Activated B cell treated with CpG ODN at 0.5 μM for 24 hours (primary cell): ENCODE measurements at regions not wholly inside any gene's neighbourhood (a gene's known extent, or its start where the extent isn't known, plus 50 kb on each side); places are given as distances from the start of the nearest gene placed in this dataset.

Source experiments
- ATAC-seq: fragments of 200-7000 bp; cut with Tn5 transposase; one replicate; pipeline ENCODE4 v1.10.0; 2021; ENCODE audit warnings: low read depth, mild to moderate bottlenecking, moderate library complexity
- CTCF ChIA-PET: fragments of 350-600 bp; sonication (Branson Sonifier 250); formaldehyde crosslinking; loops from one replicate; lab custom pipeline; 2021; ENCODE audit warnings: antibody characterized with exemption; lab: Charles Lee
- POLR2A ChIA-PET: fragments of 350-600 bp; sonication (Branson Sonifier 250); formaldehyde crosslinking; loops from one replicate; lab custom pipeline; 2021; ENCODE audit warnings: antibody characterized with exemption; lab: Charles Lee
- DNase-seq: peaks from one replicate; pipeline ENCODE4 v3.0.0; 2022
- H3K27ac Mint-ChIP-seq: one replicate; pipeline ENCODE4 v1.8.0; 2020; ENCODE audit warnings: mixed read lengths
- H3K27me3 Mint-ChIP-seq: one replicate; pipeline ENCODE4 v1.8.0; 2021; ENCODE audit warnings: mixed read lengths
- H3K36me3 Mint-ChIP-seq: one replicate; pipeline ENCODE4 v1.8.0; 2021; ENCODE audit warnings: low read depth, mixed read lengths
- H3K4me1 Mint-ChIP-seq: one replicate; pipeline ENCODE4 v1.8.0; 2021; ENCODE audit warnings: mixed read lengths
- H3K4me3 Mint-ChIP-seq: one replicate; pipeline ENCODE4 v1.8.0; 2020; ENCODE audit warnings: mild to moderate bottlenecking, mixed read lengths
- H3K9me3 Mint-ChIP-seq: one replicate; pipeline ENCODE4 v1.8.0; 2020; ENCODE audit warnings: mixed read lengths
- CTCF ChIP-seq: fragments of 200-600 bp; IDR thresholded peaks from one replicate; pipeline ENCODE4 v1.8.0; 2022; ENCODE audit warnings: antibody characterized with exemption, mild to moderate bottlenecking
- intact Hi-C: fragments of 100-400 bp; cut with micrococcal nuclease; formaldehyde crosslinking; loops from one replicate; pipeline ENCODE4 v1.15.1; 2024

DNA sequence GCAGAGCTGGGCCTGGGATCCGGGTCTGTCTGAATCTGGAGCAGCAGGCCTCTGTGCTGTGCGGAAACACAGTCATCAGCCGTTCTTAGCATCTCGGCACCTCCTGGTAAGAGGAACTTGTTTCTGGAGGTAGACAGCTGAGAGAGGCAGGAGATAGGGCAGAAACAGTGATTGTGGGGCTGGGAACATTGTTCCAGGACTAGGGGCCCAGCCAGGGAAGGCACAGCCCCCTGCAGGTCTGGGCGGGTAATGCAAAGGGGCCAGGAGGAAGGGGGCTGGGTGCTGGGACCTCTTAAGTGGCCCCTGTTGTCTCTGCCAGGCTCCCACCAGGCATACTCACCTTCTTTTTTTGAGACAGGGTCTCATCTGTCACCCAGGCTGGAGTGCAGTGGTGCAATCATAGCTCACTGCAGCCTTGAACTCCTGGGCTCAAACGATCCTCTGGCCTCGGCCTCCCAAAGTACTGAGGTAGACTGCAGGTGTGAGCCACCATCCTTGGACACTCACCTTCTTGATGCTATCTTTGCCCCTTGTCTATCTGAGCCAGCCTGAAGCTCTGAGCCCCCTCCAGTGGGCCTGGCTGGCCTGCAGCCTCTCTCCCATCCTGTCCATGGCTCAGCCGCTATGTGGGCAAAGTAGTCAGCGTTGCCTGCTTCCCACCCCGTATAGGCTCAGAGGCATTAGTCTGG lies 134.3 kb upstream of the ZBTB40 start:
- CTCF ChIA-PET: no interaction called here

GRCh38 chr1:22317920-22318243 lies 133.8 kb upstream of the ZBTB40 start:
- DNase-seq (no peak), ATAC-seq (no peak)
- Mint-ChIP-seq H3K27ac (no peak overlapping the region), H3K27me3 (peaks cover 17% of the 10 kb centered on the region), H3K36me3 (no peaks in the 10 kb centered on the region), H3K4me3 (no peak overlapping the region), H3K9me3 (no peaks in the 10 kb centered on the region), H3K4me1 (no peaks in the 10 kb centered on the region)
- intact Hi-C loops: loop anchor here (1.0 kb wide), 1 partner anchor 186 kb away; no protein-coding TSS in a partner anchor
- CTCF ChIA-PET: no interaction called here
- POLR2A ChIA-PET: no interaction called here
- TF ChIP-seq CTCF: no peak

More for the DNA sequence above, 134.3 kb upstream of the ZBTB40 start:
- Mint-ChIP-seq H3K27me3 (peaks cover 20% of the 10 kb centered on the region), H3K27ac (no peak overlapping the region), H3K9me3 (no peaks in the 10 kb centered on the region), H3K4me1 (no peaks in the 10 kb centered on the region), H3K4me3 (no peak overlapping the region), H3K36me3 (no peaks in the 10 kb centered on the region)
- ATAC-seq (no peak), DNase-seq (no peak)
- POLR2A ChIA-PET: interaction anchor here (0.7 kb wide), 1 partner anchor 13 kb away, joined by 7 read pairs; no protein-coding TSS in a partner anchor
- TF ChIP-seq CTCF: no peak
- intact Hi-C loops: loop anchor here (1.0 kb wide), 1 partner anchor 185 kb away; no protein-coding TSS in a partner anchor

DNA sequence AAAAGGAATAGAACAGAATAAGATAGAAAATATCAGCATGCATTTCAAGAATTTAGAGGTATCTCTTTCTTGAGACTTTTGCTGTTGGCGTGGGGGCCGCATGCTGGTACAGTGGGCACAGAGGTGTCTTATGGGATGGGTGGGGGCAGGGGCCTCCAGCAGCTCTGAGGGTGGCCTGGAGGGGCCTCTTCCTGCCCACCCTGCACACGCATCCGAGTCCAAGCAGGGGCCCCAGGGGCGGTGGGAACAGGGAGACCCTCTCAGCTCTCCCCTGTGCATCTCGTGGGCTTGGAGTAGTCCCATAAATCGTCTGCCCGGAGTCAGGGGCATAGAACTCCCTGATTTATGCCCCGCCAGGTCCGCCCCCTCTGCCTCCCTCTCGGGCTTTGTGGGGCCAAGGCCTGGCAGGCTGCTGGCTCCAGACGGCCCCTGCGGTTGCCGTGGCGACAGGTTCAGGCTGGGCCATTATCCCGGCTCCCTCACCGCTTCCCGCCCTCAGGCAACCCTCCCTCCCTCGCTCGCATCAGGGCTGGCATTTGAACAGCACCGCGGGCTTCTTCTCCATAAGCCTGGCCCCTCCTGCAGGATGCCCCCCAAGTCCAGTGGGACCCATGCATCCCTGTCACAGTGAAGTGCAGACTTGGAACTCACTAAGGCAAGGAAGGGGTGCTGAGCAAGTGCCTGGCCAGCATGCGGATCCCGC lies 133.2 kb upstream of the ZBTB40 start:
- no peaks in the 10 kb centered on the region for H3K9me3 Mint-ChIP-seq
- POLR2A ChIA-PET: no interaction called here
- no peaks in the 10 kb centered on the region for H3K4me1 Mint-ChIP-seq
- CTCF ChIA-PET: no interaction called here
- TF ChIP-seq CTCF: no peak
- ATAC-seq (no peak), DNase-seq (no peak)
- H3K4me3 Mint-ChIP-seq: no peak overlapping the region
- intact Hi-C loops: no loop called here
- no peaks in the 10 kb centered on the region for H3K36me3 Mint-ChIP-seq
- no peak overlapping the region for H3K27ac Mint-ChIP-seq
- H3K27me3 Mint-ChIP-seq: peaks cover 17% of the 10 kb centered on the region

DNA sequence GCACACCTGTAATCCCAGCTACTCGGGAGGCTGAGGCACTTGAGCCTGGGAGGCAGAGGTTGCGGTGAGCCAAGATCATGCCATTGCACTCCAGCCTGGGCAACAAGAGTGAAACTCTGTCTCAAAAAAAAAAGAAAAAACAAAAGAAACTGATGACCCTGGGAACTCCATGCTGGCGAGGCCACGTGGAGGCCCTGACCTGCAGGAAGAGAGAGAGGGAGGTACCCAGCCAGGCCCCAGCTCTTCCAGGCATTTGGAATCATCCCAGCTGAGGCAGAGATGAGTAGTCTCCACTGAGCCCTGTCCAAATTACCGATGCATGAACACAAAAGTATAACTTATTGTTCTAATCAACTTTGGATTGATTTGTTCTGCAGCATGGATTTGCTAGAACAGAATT lies 132.0 kb upstream of the ZBTB40 start:
- no peaks in the 10 kb centered on the region for H3K36me3 Mint-ChIP-seq
- peaks cover 17% of the 10 kb centered on the region for H3K27me3 Mint-ChIP-seq
- intact Hi-C loops: no loop called here
- no peak overlapping the region for H3K4me3 Mint-ChIP-seq
- H3K4me1 Mint-ChIP-seq: no peaks in the 10 kb centered on the region
- TF ChIP-seq CTCF: no peak
- ChIA-PET CTCF (no interaction called here), POLR2A (no interaction called here)
- no peak overlapping the region for H3K27ac Mint-ChIP-seq
- no peak for DNase-seq
- no peaks in the 10 kb centered on the region for H3K9me3 Mint-ChIP-seq
- ATAC-seq: no peak

- H3K36me3 Mint-ChIP-seq: no peaks in the 10 kb centered on the region
- intact Hi-C loops: no loop called here
- no peak for TF ChIP-seq CTCF
- no peak overlapping the region for H3K4me3 Mint-ChIP-seq
- ChIA-PET CTCF (no interaction called here), POLR2A (no interaction called here)
- DNase-seq: no peak
- H3K27ac Mint-ChIP-seq: no peak overlapping the region
- H3K4me1 Mint-ChIP-seq: no peaks in the 10 kb centered on the region
- ATAC-seq: no peak
- no peaks in the 10 kb centered on the region for H3K9me3 Mint-ChIP-seq
- peaks cover 17% of the 10 kb centered on the region for H3K27me3 Mint-ChIP-seq
Observed at GRCh38 chr1:22320587-22321344, 130.9 kb upstream of the ZBTB40 start.
